ENCODE measurements at regions not wholly inside any gene's neighbourhood (a gene's known extent, or its start where the extent isn't known, plus 50 kb on each side); places are given as distances from the start of the nearest gene placed in this dataset.

- TF ChIP-seq EZH2 (IDR thresholded peaks at IDR 0.05; ENCODE audit: borderline replicate concordance, low read depth, low read length, severe bottlenecking) = no peak
- TF ChIP-seq CTCF (IDR thresholded peaks at IDR 0.05; ENCODE audit: borderline replicate concordance, extremely low read depth, low read length, poor library complexity, severe bottlenecking) = no peak
Observed at GRCh38 chr21:14850394-14850793, 214.4 kb downstream of the NRIP1 start.
